ENCODE measurements at regions not wholly inside any gene's neighbourhood (a gene's known extent, or its start where the extent isn't known, plus 50 kb on each side); places are given as distances from the start of the nearest gene placed in this dataset.

- CTCF ChIA-PET, result no interaction called here
- no peaks in the 10 kb centered on the region for H3K9me3 ChIP-seq (ENCODE audit: control insufficient read depth, insufficient read depth, low read length)
- POLR2A ChIA-PET, result no interaction called here
- H3K27me3 ChIP-seq (ENCODE audit: control insufficient read depth, insufficient read depth, low read length), result no peaks in the 10 kb centered on the region
- no peak for TF ChIP-seq CTCF (IDR thresholded peaks at IDR 0.05; ENCODE audit: low read depth, low read length)
- no peak overlapping the region for H3K4me3 ChIP-seq (ENCODE audit: low read depth, low read length)
- DNase-seq (ENCODE audit: low read depth, low spot score), result no peak
- H3K27ac ChIP-seq (ENCODE audit: low read depth, low read length), result no peak overlapping the region
Observed at GRCh38 chr6:74213995-74214394, 518.0 kb downstream of the CD109 start.

GRCh38 chr6:74208239-74208638, 512.2 kb downstream of the CD109 start:
- POLR2A ChIA-PET, result no interaction called here

GRCh38 chr6:74199215-74199915, 503.4 kb downstream of the CD109 start:
- CTCF ChIA-PET, result no interaction called here
- DNase-seq (ENCODE audit: low read depth, low spot score), result no peak
- no peak overlapping the region for H3K4me3 ChIP-seq (ENCODE audit: low read depth, low read length)
- POLR2A ChIA-PET, result no interaction called here
- H3K27me3 ChIP-seq (ENCODE audit: control insufficient read depth, insufficient read depth, low read length), result no peaks in the 10 kb centered on the region
- H3K9me3 ChIP-seq (ENCODE audit: control insufficient read depth, insufficient read depth, low read length), result peaks cover 2% of the 10 kb centered on the region; the same call in 1 of the 2 replicates
- TF ChIP-seq CTCF (IDR thresholded peaks at IDR 0.05; ENCODE audit: low read depth, low read length), result no peak
- H3K27ac ChIP-seq (ENCODE audit: low read depth, low read length), result no peak overlapping the region

More at GRCh38 chr6:74208239-74208638, 512.2 kb downstream of the CD109 start:
- Histone ChIP-seq H3K27me3 (ENCODE audit: control insufficient read depth, insufficient read depth, low read length) (no peaks in the 10 kb centered on the region), H3K9me3 (ENCODE audit: control insufficient read depth, insufficient read depth, low read length) (no peaks in the 10 kb centered on the region), H3K4me3 (ENCODE audit: low read depth, low read length) (no peak overlapping the region), H3K27ac (ENCODE audit: low read depth, low read length) (no peak overlapping the region)
- DNase-seq (ENCODE audit: low read depth, low spot score), result no peak
- CTCF ChIA-PET, result no interaction called here
- no peak for TF ChIP-seq CTCF (IDR thresholded peaks at IDR 0.05; ENCODE audit: low read depth, low read length)

- Histone ChIP-seq H3K27ac (ENCODE audit: low read depth, low read length) (no peak overlapping the region), H3K27me3 (ENCODE audit: control insufficient read depth, insufficient read depth, low read length) (no peaks in the 10 kb centered on the region), H3K9me3 (ENCODE audit: control insufficient read depth, insufficient read depth, low read length) (0 out of 2 replicates have a peak, but pooled peaks cover 3% of the 10 kb centered on the region), H3K4me3 (ENCODE audit: low read depth, low read length) (no peak overlapping the region)
- no peak for TF ChIP-seq CTCF (IDR thresholded peaks at IDR 0.05; ENCODE audit: low read depth, low read length)
- CTCF ChIA-PET, result no interaction called here
- DNase-seq (ENCODE audit: low read depth, low spot score), result no peak
- POLR2A ChIA-PET, result no interaction called here
Observed at GRCh38 chr6:74197310-74197709, 501.3 kb downstream of the CD109 start.

GRCh38 chr6:74187811-74188210, 491.8 kb downstream of the CD109 start:
- CTCF ChIA-PET, result no interaction called here
- H3K4me3 ChIP-seq (ENCODE audit: low read depth, low read length), result no peak overlapping the region
- H3K27me3 ChIP-seq (ENCODE audit: control insufficient read depth, insufficient read depth, low read length), result no peaks in the 10 kb centered on the region
- no peak for TF ChIP-seq CTCF (IDR thresholded peaks at IDR 0.05; ENCODE audit: low read depth, low read length)
- H3K27ac ChIP-seq (ENCODE audit: low read depth, low read length), result no peak overlapping the region
- peaks cover 3% of the 10 kb centered on the region for H3K9me3 ChIP-seq (ENCODE audit: control insufficient read depth, insufficient read depth, low read length)
- POLR2A ChIA-PET, result no interaction called here
- no peak for DNase-seq (ENCODE audit: low read depth, low spot score)

All from AG04450 (cell line).